ENCODE measurements at regions not wholly inside any gene's neighbourhood (a gene's known extent, or its start where the extent isn't known, plus 50 kb on each side); places are given as distances from the start of the nearest gene placed in this dataset.
"Not testable (repeated sequence)": the region's sequence is repeated elsewhere in the genome, so short reads cannot be mapped to it uniquely, and the experiment has no call there.

- no peak for TF ChIP-seq CTCF (IDR thresholded peaks at IDR 0.05; ENCODE audit: extremely low read depth, insufficient read depth, missing control alignments)
- in situ Hi-C loops (cut with MboI; ENCODE audit: low pct_unique_long_range_greater_than_20kb, low sequenced_read_pairs, unreplicated experiment), result no loop called here
- DNase-seq (ENCODE audit: low spot score), result no peak
Measured at GRCh38 chr1:242629396-242629795, 104.9 kb upstream of the PLD5 start.

- no peak for DNase-seq (ENCODE audit: low spot score)
- in situ Hi-C loops (cut with MboI; ENCODE audit: low pct_unique_long_range_greater_than_20kb, low sequenced_read_pairs, unreplicated experiment), result no loop called here
- TF ChIP-seq CTCF (IDR thresholded peaks at IDR 0.05; ENCODE audit: extremely low read depth, insufficient read depth, missing control alignments), result no peak
Measured at GRCh38 chr1:242623756-242624155, 99.3 kb upstream of the PLD5 start.

GRCh38 chr1:242623119-242623518, 98.6 kb upstream of the PLD5 start:
- no peak for DNase-seq (ENCODE audit: low spot score)
- no peak for TF ChIP-seq CTCF (IDR thresholded peaks at IDR 0.05; ENCODE audit: extremely low read depth, insufficient read depth, missing control alignments)
- in situ Hi-C loops (cut with MboI; ENCODE audit: low pct_unique_long_range_greater_than_20kb, low sequenced_read_pairs, unreplicated experiment), result no loop called here

GRCh38 chr1:242613266-242613815, 88.8 kb upstream of the PLD5 start:
- DNase-seq (ENCODE audit: low spot score), result no peak
- TF ChIP-seq CTCF (IDR thresholded peaks at IDR 0.05; ENCODE audit: extremely low read depth, insufficient read depth, missing control alignments), result no peak
- in situ Hi-C loops (cut with MboI; ENCODE audit: low pct_unique_long_range_greater_than_20kb, low sequenced_read_pairs, unreplicated experiment), result no loop called here

- in situ Hi-C loops (cut with MboI; ENCODE audit: low pct_unique_long_range_greater_than_20kb, low sequenced_read_pairs, unreplicated experiment), result no loop called here
- no peak for TF ChIP-seq CTCF (IDR thresholded peaks at IDR 0.05; ENCODE audit: extremely low read depth, insufficient read depth, missing control alignments)
- no peak for DNase-seq (ENCODE audit: low spot score)
Measured at GRCh38 chr1:242610209-242610608, 85.7 kb upstream of the PLD5 start.

- DNase-seq (ENCODE audit: low spot score), result no peak
- no peak for TF ChIP-seq CTCF (IDR thresholded peaks at IDR 0.05; ENCODE audit: extremely low read depth, insufficient read depth, missing control alignments)
- in situ Hi-C loops (cut with MboI; ENCODE audit: low pct_unique_long_range_greater_than_20kb, low sequenced_read_pairs, unreplicated experiment), result no loop called here
Measured at GRCh38 chr1:242605521-242605920, 81.0 kb upstream of the PLD5 start.

- TF ChIP-seq CTCF (IDR thresholded peaks at IDR 0.05; ENCODE audit: extremely low read depth, insufficient read depth, missing control alignments), result no peak
- in situ Hi-C loops (cut with MboI; ENCODE audit: low pct_unique_long_range_greater_than_20kb, low sequenced_read_pairs, unreplicated experiment), result no loop called here
- no peak for DNase-seq (ENCODE audit: low spot score)
Measured at GRCh38 chr1:242602001-242602400, 77.5 kb upstream of the PLD5 start.

GRCh38 chr1:242593756-242594155, 69.3 kb upstream of the PLD5 start:
- in situ Hi-C loops (cut with MboI; ENCODE audit: low pct_unique_long_range_greater_than_20kb, low sequenced_read_pairs, unreplicated experiment); DNase-seq (ENCODE audit: low spot score): not testable (repeated sequence)
